SK-N-MC (cell line): ENCODE measurements at regions not wholly inside any gene's neighbourhood (a gene's known extent, or its start where the extent isn't known, plus 50 kb on each side); places are given as distances from the start of the nearest gene placed in this dataset.

ENCODE experiments used
- EZH2 ChIP-seq: fragments of 200-600 bp; sonication (generic); IDR thresholded peaks from one replicate; pipeline ENCODE4 v1.6.1; 2017; ENCODE audit warnings: antibody characterized with exemption
- POLR2AphosphoS5 ChIP-seq: IDR thresholded peaks from 2 replicates; pipeline ENCODE4 v1.6.1; 2012; ENCODE audit warnings: mild to moderate bottlenecking, low read depth, low read length, borderline replicate concordance

DNA sequence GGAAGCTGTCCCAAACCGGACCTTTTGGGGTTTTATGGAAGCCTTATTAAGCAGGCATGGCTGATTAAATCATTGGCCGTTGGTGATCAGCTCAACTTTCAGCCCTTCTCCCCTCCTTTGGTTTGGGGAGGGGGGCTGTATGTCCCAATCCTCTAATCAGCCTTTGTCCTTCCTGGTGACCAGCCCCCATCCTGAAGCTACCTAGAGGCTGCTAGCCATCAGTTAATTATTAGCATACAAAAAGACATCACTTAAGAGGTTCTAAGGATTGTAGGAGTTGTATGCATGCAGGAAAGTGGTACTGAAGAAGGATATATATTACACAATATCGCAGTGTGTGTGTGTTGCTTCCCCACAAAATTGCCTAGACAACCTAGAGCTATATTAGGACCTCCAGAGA is 553.3 kb upstream of the FZD8 start:
- TF ChIP-seq EZH2 = no peak
- no peak for TF ChIP-seq POLR2AphosphoS5
